Retina (tissue), 1 donor: ENCODE measurements at regions not wholly inside any gene's neighbourhood (a gene's known extent, or its start where the extent isn't known, plus 50 kb on each side); places are given as distances from the start of the nearest gene placed in this dataset.
A peak's percentile ranks its signal among the peaks of the same experiment; 100 is the strongest.
"Not testable (repeated sequence)": the region's sequence is repeated elsewhere in the genome, so short reads cannot be mapped to it uniquely, and the experiment has no call there.

ENCODE experiments used
- DNase-seq: peaks from one replicate; pipeline ENCODE4 v3.0.0-alpha.2; 2016

DNA sequence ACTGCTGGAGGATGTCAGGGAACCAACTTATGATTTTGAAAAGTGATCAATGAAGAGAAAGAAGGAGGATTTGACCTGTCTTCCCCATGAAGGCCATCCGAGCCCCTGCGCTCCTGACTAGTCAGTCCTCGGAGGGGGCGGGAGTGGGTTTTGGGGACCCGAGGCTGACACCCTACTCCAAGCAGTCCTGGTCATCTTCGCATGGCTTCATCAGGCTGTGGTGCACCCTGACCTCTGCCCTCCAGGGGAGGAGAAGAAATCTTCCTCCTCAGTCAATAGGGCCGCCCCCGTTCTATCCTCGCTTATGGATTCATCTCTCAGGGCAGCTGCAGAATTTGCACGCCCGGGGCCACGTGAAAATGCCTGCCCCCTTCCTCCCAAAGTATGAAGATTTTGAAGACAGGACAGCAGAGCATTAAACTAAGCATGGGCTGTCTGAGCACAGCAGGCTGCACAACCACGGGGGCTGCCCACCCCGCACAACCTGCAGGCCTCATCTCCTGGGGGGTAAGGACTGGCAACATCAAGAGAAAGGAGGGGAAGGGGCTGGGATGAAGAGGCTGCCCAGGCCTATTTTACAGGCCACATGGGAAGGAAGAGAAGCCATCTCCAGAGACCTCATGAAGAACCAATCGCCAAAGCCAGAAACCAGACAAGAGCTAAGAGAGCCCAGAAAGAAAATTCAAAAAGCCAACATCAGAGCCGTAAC is 138.1 kb upstream of the PHACTR3 start:
- no peak for DNase-seq

DNA sequence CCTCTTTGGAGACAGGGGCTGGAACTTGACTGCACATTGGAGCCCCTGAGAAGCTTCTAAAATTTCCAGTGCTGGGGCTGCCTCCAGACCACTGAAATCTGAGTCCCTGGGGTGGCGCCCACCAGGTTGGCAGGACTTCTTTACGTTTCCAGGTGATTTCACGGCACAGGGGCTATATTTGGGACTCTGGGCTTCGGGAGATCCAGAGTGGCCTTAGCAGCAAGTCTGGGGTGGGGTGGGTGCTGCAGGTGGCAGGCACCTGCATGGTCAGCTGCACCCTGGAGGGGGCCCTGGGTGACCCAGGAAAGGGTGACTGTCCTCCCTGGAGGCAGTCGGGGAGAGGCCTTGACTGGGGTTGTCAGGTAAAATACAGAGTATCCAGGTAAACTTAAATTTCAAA is 135.5 kb upstream of the PHACTR3 start:
- no peak for DNase-seq

DNA sequence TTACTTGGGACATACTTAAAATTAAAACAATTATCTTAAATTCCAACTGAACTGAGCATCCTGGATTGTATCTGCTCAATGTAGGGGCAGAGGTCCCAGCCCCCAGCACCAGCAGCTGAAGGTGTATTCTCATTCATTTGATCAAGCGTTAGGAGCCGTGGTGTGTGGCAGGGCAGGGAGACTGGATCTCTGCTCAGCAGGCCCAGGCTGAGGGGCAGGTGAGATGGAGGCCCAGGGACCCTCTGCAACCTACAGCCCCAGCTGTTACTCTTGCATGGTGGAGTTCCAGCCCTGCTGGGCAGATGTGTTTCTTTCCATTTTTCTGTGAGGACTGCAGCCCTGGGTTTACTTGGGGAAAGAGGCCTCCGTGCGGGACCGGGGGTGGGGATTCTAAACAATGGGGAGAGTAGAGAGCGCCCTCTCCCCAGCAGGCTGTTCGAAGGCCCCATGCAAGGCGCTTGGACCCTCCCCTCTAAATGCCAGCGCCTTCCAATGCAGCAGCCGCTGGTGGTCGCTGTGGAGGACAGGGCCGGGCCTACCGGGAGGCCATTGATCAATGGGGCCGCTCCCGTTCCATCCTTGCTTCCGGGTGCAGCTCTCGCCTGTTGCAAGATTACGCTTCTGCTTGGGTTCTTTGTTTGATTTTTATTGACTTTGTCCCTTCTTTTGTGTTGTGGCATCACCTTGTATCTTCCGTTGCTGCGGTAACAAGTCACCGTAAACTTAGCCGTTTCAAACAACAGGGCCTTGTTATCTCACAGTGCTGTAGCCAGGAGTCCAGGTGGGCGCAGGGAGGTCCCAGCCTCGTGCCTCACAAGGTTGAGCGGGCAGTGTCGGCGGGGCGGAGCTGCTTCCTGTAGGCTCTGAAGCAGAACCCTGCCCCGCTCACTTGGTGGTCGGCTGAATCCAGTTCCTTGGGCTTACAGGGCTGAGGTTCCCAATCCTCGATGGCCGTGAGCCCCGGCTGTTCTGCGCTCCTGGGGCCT is 134.8 kb upstream of the PHACTR3 start:
- peak; percentile 72 for DNase-seq

DNA sequence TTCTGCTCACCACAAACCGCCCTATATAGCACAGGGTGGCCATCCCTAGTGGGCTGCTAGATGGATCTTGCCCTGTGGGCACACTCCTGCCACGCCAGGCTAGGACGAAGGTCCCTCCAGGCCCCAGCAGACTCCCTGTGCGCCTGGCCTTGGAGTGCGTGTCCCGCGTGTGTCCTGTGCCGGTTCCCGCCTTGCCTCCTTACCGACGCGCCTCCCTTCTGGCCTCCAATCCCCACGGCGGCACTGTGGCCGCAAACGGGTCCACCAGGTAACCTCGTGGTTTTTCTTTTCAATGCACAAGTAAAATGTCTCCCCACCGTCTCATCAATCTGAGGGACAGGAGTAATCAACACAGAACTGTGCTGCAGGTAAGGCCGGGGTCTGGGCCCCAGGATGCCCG is 133.8 kb upstream of the PHACTR3 start:
- DNase-seq = no peak

DNA sequence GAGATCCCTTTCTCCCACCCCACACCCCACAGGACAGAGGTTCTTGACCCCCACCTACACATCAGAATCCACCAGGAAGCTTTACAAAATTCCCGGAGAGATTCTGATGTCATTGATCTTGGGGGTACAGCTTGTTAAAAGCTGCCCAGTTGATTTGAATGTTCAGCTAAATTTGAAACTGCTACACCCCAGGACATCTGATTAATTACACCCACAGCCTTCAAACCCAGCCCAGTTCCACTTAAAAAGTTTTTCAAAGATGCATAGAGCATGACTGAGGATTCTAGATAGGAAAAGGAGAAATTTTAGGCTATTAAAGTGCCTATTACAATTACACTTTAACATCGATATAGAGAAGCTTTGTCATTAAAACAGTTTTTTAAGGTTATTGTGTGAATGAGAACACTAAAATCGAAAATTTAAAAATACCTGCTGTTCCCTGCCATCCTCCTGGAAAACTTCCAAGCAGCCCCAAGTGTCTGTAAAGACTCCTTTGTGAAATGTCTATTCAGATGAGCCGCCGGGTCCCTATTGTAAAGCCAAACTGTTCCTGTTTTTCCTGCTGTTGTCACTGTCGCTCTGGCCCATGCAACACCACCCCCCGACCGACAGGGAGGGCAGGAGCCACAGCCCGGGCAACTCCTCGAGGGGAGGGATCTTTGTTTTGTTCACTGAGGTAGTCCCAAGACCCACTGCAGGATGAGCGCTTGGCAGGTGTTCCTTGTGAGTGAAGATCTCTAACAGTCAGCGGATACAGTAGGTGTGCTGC is 132.5 kb upstream of the PHACTR3 start:
- DNase-seq = no peak

DNA sequence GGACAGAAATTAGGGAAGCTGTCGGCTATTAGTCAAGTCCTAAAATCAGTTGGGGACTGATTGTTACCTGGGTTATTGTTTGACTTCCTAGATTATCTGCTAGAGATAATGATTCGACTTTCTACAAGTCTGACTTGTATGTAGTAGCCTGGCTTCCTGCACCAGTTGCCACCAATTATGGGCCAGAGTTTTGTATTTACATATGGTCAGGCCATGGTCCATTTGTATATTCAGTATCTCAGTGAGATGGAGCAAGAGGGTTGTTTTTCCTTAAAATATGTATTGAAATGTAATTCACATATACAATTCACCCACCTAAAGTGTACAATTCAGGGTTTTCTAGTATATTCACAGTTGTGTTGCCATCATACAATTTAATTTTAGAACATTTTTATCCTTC is 130.6 kb upstream of the PHACTR3 start:
- DNase-seq = no peak

DNA sequence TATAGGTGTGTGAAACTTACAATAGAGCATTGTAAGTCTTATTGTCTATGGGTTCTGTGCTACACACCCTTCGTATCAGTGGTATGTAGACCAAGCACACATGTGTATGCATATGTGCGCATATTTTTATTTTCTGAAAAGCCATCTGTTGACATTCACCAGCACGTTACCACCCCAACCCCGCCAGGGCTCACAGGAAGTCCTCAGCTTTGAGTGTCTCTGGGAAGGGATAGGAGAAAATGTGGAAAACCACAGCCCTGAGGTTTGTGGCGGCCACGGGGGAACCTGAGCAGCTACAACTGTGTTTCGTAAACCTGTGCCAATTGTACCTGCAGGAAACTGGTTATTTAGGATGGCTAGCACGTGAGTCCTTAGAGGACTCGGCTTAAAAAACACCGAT is 123.3 kb upstream of the PHACTR3 start:
- DNase-seq = no peak

DNA sequence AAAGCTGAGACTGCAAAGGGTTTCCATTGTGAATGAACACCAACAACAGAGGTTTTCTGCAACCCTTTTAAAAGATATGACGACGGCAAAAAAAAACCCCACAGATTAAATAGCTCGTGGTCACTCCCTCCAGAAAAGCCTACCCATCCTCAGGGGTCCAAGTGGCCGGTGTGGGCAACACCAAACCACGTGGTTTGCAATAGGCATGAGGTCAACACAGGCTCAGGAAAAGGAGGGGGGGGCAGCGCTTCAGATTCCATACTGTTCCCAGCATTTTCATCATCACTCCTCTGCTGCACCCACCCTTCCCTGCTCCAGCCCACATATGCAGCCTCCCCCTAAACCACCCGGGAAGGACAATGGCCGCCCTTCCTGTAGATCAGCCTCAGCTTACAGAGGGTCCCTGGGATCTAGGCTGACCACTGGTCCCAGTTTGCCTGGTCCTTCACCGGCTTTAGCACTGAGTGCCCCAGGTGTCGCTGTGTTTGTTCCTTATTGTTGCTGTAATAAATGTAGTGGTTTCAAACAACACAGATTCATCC is 122.8 kb upstream of the PHACTR3 start:
- no peak for DNase-seq

DNA sequence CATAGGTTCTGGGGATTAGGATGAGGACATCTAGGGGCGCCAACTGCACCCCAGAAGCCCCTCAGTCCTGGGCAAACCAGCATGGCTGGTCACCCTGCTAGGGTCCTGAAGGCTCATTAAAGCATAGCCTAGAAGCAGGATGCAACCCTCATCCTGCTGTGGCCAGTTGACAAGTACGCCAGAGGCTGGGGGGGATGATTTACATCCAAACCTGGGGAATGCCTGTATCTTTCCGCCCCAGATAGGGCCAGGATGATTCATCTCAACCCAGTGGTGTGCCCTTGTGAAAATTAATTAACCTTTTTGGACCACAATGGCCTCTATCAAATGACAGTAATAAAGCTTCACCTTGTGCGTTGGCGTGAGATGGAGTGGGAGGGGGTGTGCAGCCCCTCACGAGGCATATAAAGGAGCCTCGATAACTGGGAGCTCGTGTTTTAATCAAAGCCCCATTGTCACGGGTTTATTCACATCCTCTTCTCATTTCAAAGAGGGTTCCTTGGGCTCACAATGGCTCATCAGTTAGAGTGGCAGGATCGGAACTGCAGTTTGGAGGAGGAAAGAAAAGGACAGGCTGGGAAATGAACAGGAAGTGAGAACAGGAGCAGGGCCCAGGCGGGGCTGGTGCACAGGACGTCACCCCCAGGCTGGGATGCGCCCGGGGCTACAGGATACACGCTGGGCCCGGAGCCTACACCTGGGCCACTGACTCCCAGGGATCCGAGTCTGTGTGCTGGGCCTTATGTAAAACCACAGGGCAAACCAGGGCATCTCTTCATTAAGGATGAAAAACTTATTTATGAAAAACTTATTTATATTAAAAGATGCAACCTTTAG is 121.8 kb upstream of the PHACTR3 start:
- DNase-seq = no peak

DNA sequence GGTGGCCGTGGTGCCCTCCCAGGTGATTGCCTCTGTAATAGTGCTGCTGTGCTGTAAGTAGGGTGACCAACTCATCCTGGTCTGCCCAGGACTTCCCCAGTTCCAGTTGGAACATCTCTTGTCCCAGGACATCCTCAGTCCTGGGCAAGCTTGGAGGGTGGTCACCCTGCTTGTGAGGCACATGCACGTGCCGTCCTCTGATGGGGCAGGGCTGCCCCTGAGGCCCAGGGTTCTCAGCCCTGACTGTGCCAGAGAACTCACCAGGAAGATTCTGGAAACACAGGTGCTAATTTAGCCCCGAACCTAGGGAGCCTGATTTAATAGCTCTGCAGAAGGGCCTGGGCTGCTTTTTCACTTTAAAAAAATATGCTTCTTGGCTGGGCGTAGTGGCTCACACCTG is 120.9 kb upstream of the PHACTR3 start:
- no peak for DNase-seq

DNA sequence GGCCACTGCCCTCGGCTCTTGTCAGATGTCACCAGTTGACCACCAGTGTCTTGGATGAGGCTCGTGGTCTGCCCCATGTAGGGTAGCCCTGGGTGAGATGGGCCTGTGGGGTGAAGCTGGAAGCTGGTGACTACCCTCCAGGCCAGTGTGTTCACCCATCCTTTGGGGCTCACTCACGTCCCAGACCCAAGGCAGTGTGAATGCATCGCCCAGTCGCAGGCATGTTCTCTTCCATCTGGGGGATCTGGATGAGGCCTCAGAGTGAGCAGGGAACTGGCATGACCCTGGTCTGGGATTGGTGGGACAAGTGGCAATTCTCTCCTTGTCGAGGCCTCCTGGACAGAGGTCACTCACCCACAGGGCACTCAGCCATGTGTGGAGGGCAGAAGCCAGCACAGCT is 120.1 kb upstream of the PHACTR3 start:
- DNase-seq = no peak

DNA sequence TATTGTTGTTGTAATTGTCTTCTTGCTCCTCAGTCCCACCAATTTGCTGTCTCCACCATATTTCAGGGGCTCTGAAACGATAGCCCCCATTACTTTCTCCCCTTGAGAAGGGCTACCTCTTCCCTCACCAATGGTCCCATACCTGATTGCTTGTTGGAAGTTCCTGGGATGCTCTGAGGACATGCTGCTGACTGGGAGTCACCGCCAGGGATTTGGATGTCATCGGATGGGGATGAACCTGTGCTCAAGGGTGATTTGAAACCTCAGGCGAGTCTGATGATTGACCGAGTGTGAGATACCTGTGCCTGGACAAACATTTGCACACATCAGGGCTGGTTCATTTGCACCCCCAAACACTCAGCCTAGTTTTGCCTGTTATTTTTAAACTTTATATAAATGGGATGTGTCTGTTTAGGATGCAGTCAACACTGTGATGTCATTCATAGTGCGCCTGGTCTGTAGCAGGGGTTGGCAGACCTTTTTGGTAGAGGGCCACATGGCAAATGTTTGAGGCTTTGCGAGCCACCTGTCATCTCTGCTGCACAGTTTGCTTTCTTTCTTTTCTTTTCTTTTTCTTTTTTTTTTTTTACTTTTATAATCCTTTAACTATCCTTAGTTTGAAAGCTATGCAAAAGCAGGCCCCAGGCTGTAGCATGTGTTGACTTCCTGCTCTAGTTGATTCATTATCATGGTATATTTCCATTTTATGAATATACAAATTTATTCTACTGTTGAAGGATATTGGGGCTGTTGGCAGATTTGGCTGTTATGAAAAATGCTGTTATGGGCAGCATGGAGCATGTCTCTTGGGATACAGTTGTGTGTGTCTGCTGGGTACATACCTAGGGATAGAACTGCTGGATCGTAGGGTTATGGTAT is 118.5 kb upstream of the PHACTR3 start:
- DNase-seq = no peak

DNA sequence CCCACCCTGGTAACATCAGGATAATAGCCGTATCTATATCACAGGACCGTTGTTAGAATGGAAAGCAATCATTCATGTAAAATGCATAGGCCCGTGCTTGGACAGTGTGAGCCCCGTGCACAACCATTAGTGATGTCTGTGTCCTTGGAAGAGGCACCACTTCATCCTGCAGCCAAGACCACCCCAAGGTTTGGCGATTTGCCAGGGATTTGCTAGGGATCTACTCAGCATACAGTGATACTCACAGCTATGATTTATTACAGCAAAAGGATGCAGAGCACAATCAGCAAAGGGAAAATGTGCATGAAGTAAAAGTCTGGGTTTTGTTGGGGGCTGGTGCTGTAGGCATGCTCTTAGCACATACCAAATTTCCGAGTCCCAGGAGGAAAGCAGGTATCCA is 115.9 kb upstream of the PHACTR3 start:
- DNase-seq = not testable (repeated sequence)

DNA sequence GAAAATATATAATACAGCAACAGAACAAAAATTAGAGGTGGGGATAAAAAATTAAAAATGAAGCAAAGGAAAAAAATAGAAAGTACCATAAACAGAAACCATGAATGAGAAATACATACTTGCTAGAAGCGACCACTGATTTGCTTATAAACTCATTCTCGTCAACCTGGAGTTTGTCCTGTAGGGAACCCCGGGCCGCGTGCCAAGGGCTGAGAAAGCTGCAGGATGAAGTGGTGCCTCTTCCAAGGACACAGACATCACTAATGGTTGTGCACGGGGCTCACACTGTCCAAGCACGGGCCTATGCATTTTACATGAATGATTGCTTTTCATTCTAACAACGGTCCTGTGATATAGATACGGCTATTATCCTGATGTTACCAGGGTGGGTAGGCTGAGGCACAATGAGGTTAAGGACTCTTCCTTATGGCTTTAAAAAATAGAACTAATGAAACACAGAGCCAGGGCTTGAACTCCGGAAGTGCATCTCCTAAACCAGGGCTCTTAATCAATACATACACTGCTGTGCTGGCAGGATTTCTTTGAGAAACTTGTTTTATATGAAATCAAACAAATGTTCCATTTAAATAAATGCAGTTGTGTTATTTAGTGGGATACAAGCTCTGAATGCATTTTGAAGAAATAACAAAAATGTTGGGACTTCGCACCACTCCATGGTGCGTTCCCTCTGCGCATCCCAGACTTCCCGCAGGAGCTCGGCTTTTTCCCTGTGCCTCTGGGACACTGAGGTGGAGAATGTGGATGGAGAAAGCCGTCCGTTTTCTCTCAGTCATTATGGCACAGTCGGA is 113.9 kb upstream of the PHACTR3 start:
- DNase-seq = not testable (repeated sequence)

DNA sequence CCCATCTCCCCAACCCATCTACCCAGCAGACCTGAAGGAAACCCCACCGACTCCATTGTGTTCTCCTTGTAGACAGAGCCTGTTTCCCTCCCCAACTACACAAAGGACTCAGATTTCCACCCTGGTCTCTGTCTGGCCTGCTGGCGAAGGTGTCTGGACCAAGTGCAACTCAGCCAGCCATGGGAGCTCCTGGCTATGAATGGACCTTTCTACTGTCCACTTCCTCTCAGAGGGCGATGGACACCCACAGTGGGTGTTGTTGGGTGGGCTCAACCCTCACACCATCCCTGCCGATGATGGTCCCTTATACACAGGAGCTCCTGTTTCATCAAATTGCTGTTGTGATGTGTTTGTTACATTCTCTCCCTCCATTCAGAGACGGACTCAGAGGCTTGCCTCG is 112.5 kb upstream of the PHACTR3 start:
- DNase-seq = no peak

DNA sequence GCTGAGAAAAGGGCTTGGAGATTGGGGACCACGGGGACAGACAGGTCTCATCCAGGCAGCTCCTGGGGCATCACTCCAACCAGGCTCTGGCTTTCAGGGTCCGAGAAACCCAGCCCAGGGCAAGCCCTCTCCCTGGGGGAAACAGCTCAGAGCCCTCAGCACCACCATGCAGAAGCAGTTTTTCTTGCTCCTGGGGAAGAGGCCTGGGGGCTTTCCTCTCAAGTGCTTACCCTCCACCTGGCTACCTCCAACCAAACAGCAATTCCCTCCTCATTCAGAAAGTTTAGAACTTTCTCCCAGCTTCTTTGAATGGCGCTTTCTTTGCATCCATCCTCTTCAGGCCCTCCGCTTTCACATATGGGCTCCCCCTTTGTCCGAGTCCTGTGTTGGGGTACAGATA is 110.4 kb upstream of the PHACTR3 start:
- DNase-seq = no peak

DNA sequence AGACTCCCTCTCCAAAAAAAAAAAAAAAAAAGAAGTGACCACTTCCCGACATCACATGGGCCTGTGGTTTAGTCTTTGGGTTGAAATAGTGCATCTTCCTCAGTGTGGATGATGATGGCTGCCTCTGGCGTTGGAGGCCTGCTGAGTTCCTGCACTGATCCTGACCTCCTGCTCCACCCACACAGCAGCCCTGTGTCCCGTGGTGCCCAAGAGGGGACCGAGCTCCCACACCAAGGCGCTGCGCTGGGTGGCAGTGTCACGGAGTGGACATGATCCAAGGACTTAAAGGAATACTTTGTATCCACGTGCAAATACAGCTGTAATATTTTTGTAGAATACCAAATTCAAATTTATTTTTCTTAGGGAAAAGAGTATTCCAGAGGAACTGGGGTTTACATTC is 109.2 kb upstream of the PHACTR3 start:
- no peak for DNase-seq

DNA sequence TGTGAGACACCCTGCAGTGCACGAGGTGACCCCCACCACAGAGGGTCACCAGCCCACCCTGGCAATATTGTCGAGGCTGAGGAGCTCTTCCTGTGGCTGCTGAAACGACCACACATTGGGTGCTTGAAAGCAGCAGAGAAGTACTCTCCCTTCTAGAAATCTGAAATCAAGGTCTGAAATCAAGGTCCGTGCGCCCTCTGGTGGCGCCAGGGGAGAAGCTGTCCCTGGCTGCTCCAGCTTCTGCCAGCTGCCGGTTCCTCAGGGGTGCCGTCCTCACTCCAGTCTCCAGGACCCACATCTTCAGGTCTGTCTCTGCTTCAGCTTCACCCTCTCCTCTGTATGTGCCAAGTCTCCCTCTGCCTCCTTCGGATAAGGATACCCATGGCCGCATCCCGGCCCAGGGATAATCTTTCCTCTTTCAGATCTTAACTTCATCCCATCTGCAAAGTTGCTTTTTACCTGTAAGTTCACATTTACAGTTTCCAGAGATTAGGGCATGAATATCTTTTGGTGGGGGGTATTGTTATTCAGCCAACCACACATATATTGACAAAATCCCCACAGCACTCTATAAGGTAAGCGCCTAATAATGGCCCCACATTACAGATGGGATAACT is 108.3 kb upstream of the PHACTR3 start:
- DNase-seq = peak; percentile 87

DNA sequence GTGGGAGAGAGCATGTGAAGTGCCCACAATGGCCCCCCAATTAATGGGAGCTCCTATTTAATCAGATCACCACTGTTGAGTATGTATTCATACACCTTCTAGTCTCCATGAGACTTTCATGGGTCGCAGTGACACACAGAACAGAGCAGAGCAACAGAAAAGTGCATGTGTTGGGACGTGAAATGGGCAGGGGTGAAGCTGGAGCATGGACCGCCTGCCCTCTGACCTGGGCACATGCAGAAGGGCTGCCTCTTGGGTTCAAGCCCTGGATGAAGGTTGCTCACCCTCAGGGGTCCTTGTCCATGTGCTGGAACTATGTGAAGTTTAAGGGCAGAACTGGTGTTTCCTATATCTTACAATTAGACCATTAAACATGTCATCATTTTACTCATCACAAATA is 106.0 kb upstream of the PHACTR3 start:
- no peak for DNase-seq

DNA sequence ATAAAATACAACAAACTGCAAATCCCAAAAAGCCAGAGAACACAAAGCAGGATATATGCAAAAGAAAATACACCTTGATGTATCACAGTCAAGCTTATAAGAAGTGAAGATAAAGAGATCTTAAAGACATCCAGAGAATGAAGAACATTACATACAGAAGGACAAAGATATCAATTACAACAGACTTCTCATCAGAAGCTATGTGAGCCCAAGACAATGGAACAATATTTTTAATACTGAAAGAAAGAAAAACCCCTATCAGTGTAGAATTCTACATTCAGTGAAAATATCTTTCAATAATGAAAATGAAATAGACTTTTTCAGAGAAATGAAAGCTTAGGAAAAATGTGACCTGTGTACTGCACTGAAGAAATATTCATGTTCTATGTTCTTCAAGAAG is 104.5 kb upstream of the PHACTR3 start:
- DNase-seq = no peak
